B cell (primary cell): ENCODE measurements at regions not wholly inside any gene's neighbourhood (a gene's known extent, or its start where the extent isn't known, plus 50 kb on each side); places are given as distances from the start of the nearest gene placed in this dataset.

Source experiments
- ATAC-seq: fragments of 200-7000 bp; cut with Tn5 transposase; one replicate; pipeline ENCODE4 v1.10.0; 2021; ENCODE audit warnings: low read depth, mild to moderate bottlenecking, moderate number of reproducible peaks, moderate library complexity
- CTCF ChIA-PET: fragments of 350-600 bp; sonication (Branson Sonifier 250); formaldehyde crosslinking; loops from one replicate; lab custom pipeline; 2021; ENCODE audit warnings: antibody characterized with exemption, inconsistent platforms; lab: Charles Lee
- POLR2A ChIA-PET: fragments of 350-600 bp; sonication (Branson Sonifier 250); formaldehyde crosslinking; loops from one replicate; lab custom pipeline; 2021; ENCODE audit warnings: antibody characterized with exemption; lab: Charles Lee
- DNase-seq: peaks from one replicate; pipeline ENCODE4 v3.0.0; 2013
- H2AFZ ChIP-seq: 2 replicates; pipeline ENCODE4 v1.6.1; 2012; ENCODE audit warnings: mild to moderate bottlenecking, low read depth, low read length; ENCODE audit not compliant: insufficient read depth, poor library complexity, severe bottlenecking
- H3K27ac ChIP-seq, 2 donors: 1 replicate in 1 of 2; 2 replicates in 1 of 2; pipeline ENCODE4 v1.5.1; 2012 to 2013; ENCODE audit warnings: low read length in 2 of 2, mild to moderate bottlenecking in 2 of 2, moderate library complexity in 1 of 2
- H3K27me3 ChIP-seq, 4 experiments: fragments of 200-600 bp in 1 of 4; sonication (generic) in 1 of 4; replicated peaks in 1 of 4; 1 replicate in 2 of 4; 2 replicates in 2 of 4; pipeline versions ENCODE4 v1.6.1 to v1.7.0; 2013 to 2016; ENCODE audit warnings: low read length in 3 of 4, mild to moderate bottlenecking in 2 of 4, mixed read lengths in 1 of 4, moderate library complexity in 1 of 4; ENCODE audit not compliant: insufficient read depth in 4 of 4, control insufficient read depth in 3 of 4; ENCODE audit errors: control extremely low read depth in 1 of 4
- H3K36me3 ChIP-seq, 2 experiments: replicated peaks in 1 of 2; 1 replicate in 1 of 2; 2 replicates in 1 of 2; pipeline versions ENCODE4 v1.6.1 to v1.7.1; 2013; ENCODE audit warnings: low read length in 1 of 2; ENCODE audit not compliant: insufficient read depth in 2 of 2, control insufficient read depth in 1 of 2; ENCODE audit errors: control extremely low read depth in 1 of 2, extremely low read depth in 1 of 2
- H3K4me1 ChIP-seq, 2 donors: fragments of 200-600 bp in 1 of 2; sonication (generic) in 1 of 2; 1 replicate in 1 of 2; 2 replicates in 1 of 2; pipeline versions ENCODE4 v1.5.1 to v1.6.1; 2013 to 2017; ENCODE audit warnings: low read length in 2 of 2; ENCODE audit not compliant: control insufficient read depth in 2 of 2, insufficient read depth in 2 of 2
- H3K4me2 ChIP-seq: replicated peaks from 2 replicates; pipeline ENCODE3; 2012; ENCODE audit warnings: mild to moderate bottlenecking, low read depth, low read length; ENCODE audit not compliant: poor library complexity, severe bottlenecking
- H3K4me3 ChIP-seq, 5 experiments: fragments of 200-600 bp in 1 of 5; sonication (generic) in 1 of 5; 1 replicate in 3 of 5; 2 replicates in 2 of 5; pipeline versions ENCODE4 v1.5.1 to v1.7.0; 2011 to 2016; ENCODE audit warnings: low read length in 4 of 5, mild to moderate bottlenecking in 4 of 5, low read depth in 2 of 5, control low read depth in 1 of 5, moderate library complexity in 1 of 5; ENCODE audit not compliant: insufficient read depth in 1 of 5; ENCODE audit errors: control extremely low read depth in 1 of 5, extremely low read depth in 1 of 5
- H3K79me2 ChIP-seq: fragments of 200-600 bp; sonication (generic); one replicate; pipeline ENCODE4 v1.6.0; 2016; ENCODE audit warnings: low read length; ENCODE audit not compliant: control insufficient read depth, insufficient read depth
- H3K9ac ChIP-seq: fragments of 200-600 bp; sonication (generic); 2 replicates; pipeline ENCODE4 v1.6.1; 2017; ENCODE audit warnings: mild to moderate bottlenecking, low read length, moderate library complexity
- H3K9me3 ChIP-seq, 3 donors: one replicate each; pipeline versions ENCODE4 v1.6.1 to v1.7.1; 2013; ENCODE audit warnings: low read length in 2 of 3; ENCODE audit not compliant: control insufficient read depth in 2 of 3, insufficient read depth in 1 of 3; ENCODE audit errors: control extremely low read depth in 1 of 3
- H4K20me1 ChIP-seq: 2 replicates; pipeline ENCODE4 v1.6.0; 2012; ENCODE audit warnings: mild to moderate bottlenecking, low read length; ENCODE audit not compliant: insufficient read depth, control insufficient read depth, poor library complexity, severe bottlenecking
- H3K27ac Mint-ChIP-seq: one replicate; pipeline ENCODE4 v1.8.0; 2021; ENCODE audit warnings: mixed read lengths
- H3K27me3 Mint-ChIP-seq: one replicate; pipeline ENCODE4 v1.8.0; 2021; ENCODE audit warnings: mixed read lengths
- H3K4me1 Mint-ChIP-seq: one replicate; pipeline ENCODE4 v1.8.0; 2021; ENCODE audit warnings: mixed read lengths
- H3K4me3 Mint-ChIP-seq: one replicate; pipeline ENCODE4 v1.8.0; 2021; ENCODE audit warnings: mixed read lengths
- H3K9me3 Mint-ChIP-seq: one replicate; pipeline ENCODE4 v1.8.0; 2022; ENCODE audit warnings: mixed read lengths; ENCODE audit not compliant: insufficient read depth
- CTCF ChIP-seq: fragments of 200-600 bp; IDR thresholded peaks from one replicate; pipeline ENCODE4 v1.8.0; 2022; ENCODE audit warnings: antibody characterized with exemption, mild to moderate bottlenecking
- EZH2 ChIP-seq: IDR thresholded peaks from 2 replicates; pipeline ENCODE4 v1.6.1; 2012; ENCODE audit warnings: borderline replicate concordance, low read depth, mild to moderate bottlenecking, moderate library complexity, low read length; ENCODE audit not compliant: insufficient read depth, poor library complexity, severe bottlenecking
- WGBS: methylation state at CpG from one replicate; pipeline ENCODE4 v1.1.5; 2013; ENCODE audit warnings: missing lambda C conversion rate; ENCODE audit not compliant: insufficient coverage; 5-methylcytosine and 5-hydroxymethylcytosine counted together
- intact Hi-C: fragments of 100-400 bp; cut with micrococcal nuclease; formaldehyde crosslinking; loops from one replicate; pipeline ENCODE4 v1.10.0; 2022

- no peak overlapping the region for H3K4me3 ChIP-seq
- no peaks in the 10 kb centered on the region for H4K20me1 ChIP-seq
- ChIA-PET POLR2A (no interaction called here), CTCF (no interaction called here)
- Mint-ChIP-seq H3K4me3 (no peak overlapping the region), H3K4me1 (no peaks in the 10 kb centered on the region), H3K27me3 (no peaks in the 10 kb centered on the region), H3K9me3 (no peaks in the 10 kb centered on the region), H3K27ac (no peak overlapping the region)
- no peaks in the 10 kb centered on the region for H3K4me1 ChIP-seq
- H3K27ac ChIP-seq: no peak overlapping the region
- no peaks in the 10 kb centered on the region for H3K36me3 ChIP-seq
- DNase-seq: no peak
- H2AFZ ChIP-seq: no peak overlapping the region
- intact Hi-C loops: no loop called here
- H3K9ac ChIP-seq: no peak overlapping the region
- no peaks in the 10 kb centered on the region for H3K9me3 ChIP-seq
- TF ChIP-seq CTCF: no peak
- no peak for TF ChIP-seq EZH2
- no peaks in the 10 kb centered on the region for H3K27me3 ChIP-seq
- no peak overlapping the region for H3K4me2 ChIP-seq
- H3K79me2 ChIP-seq: no peaks in the 10 kb centered on the region
- no CpG with 5 or more reads among the region's 3 CpGs for WGBS
- no peak for ATAC-seq
These were observed 305.9 kb downstream of the KLF5 start for GRCh38 chr13:73364736-73365135.

- Histone ChIP-seq H3K27ac (no peak overlapping the region), H3K27me3 (no peaks in the 10 kb centered on the region), H3K4me1 (no peaks in the 10 kb centered on the region), H3K4me3 (no peak overlapping the region), H3K9ac (no peak overlapping the region), H2AFZ (no peak overlapping the region), H3K79me2 (no peaks in the 10 kb centered on the region), H4K20me1 (no peaks in the 10 kb centered on the region), H3K9me3 (no peaks in the 10 kb centered on the region), H3K4me2 (no peak overlapping the region), H3K36me3 (no peaks in the 10 kb centered on the region)
- Mint-ChIP-seq H3K4me3 (no peak overlapping the region), H3K4me1 (no peaks in the 10 kb centered on the region), H3K9me3 (no peaks in the 10 kb centered on the region), H3K27me3 (no peaks in the 10 kb centered on the region), H3K27ac (no peak overlapping the region)
- ChIA-PET POLR2A (no interaction called here), CTCF (no interaction called here)
- ATAC-seq (no peak), DNase-seq (no peak)
- intact Hi-C loops: no loop called here
- TF ChIP-seq EZH2 (no peak), CTCF (no peak)
These were observed 299.8 kb downstream of the KLF5 start for GRCh38 chr13:73358606-73359095.
